GM20000 (cell line): ENCODE measurements at regions not wholly inside any gene's neighbourhood (a gene's known extent, or its start where the extent isn't known, plus 50 kb on each side); places are given as distances from the start of the nearest gene placed in this dataset.
"Not testable (repeated sequence)": the region's sequence is repeated elsewhere in the genome, so short reads cannot be mapped to it uniquely, and the experiment has no call there.

ENCODE experiments used
- DNase-seq: peaks from one replicate; pipeline ENCODE4 v3.0.0; 2012; ENCODE audit warnings: low spot score
- CTCF ChIP-seq: IDR thresholded peaks from 2 replicates; pipeline ENCODE4 v1.5.1; 2012; ENCODE audit warnings: mild to moderate bottlenecking, control low read depth; ENCODE audit errors: extremely low read depth, missing control alignments

GRCh38 chr6:14241255-14242070, 123.9 kb downstream of the CD83 start:
- no peak for TF ChIP-seq CTCF
- DNase-seq = no peak

GRCh38 chr6:14242912-14243311, 125.3 kb downstream of the CD83 start:
- not testable (repeated sequence) for DNase-seq

- no peak for TF ChIP-seq CTCF
- no peak for DNase-seq
Observed at GRCh38 chr6:14243597-14243996, 126.0 kb downstream of the CD83 start.

- no peak for DNase-seq
- no peak for TF ChIP-seq CTCF
Observed at GRCh38 chr6:14246876-14247275, 129.3 kb downstream of the CD83 start.

GRCh38 chr6:14250573-14250972, 133.0 kb downstream of the CD83 start:
- no peak for TF ChIP-seq CTCF
- no peak for DNase-seq

GRCh38 chr6:14252271-14252850, 134.8 kb downstream of the CD83 start:
- TF ChIP-seq CTCF = no peak
- no peak for DNase-seq

- peak; percentile 56 for DNase-seq
- no peak for TF ChIP-seq CTCF
Observed at GRCh38 chr6:14254505-14254904, 136.9 kb downstream of the CD83 start.

GRCh38 chr6:14255916-14256315, 138.3 kb downstream of the CD83 start:
- no peak for TF ChIP-seq CTCF
- no peak for DNase-seq
